Smooth muscle cell (in vitro differentiated cells): ENCODE measurements at regions not wholly inside any gene's neighbourhood (a gene's known extent, or its start where the extent isn't known, plus 50 kb on each side); places are given as distances from the start of the nearest gene placed in this dataset.
A peak's percentile ranks its signal among the peaks of the same experiment; 100 is the strongest.

Experiments
- DNase-seq: peaks from one replicate; lab custom pipeline; 2025; ENCODE audit not compliant: unreplicated experiment; lab: John Stamatoyannopoulos, UW
- H2AFZ ChIP-seq: fragments of 200-600 bp; sonication (generic); 2 replicates; pipeline ENCODE4 v1.6.0; 2016; ENCODE audit warnings: antibody characterized with exemption, low read depth, mild to moderate bottlenecking
- H3F3A ChIP-seq: fragments of 200-600 bp; sonication (generic); 2 replicates; pipeline ENCODE4 v1.6.0; 2017; ENCODE audit warnings: antibody characterized with exemption, low read depth
- H3K27ac ChIP-seq: fragments of 200-600 bp; sonication (generic); 2 replicates; pipeline ENCODE4 v1.5.1; 2016; ENCODE audit warnings: low read depth, mild to moderate bottlenecking
- H3K27me3 ChIP-seq: fragments of 200-600 bp; sonication (generic); 2 replicates; pipeline ENCODE4 v1.6.1; 2016; ENCODE audit warnings: low read depth, mild to moderate bottlenecking
- H3K36me3 ChIP-seq: fragments of 200-600 bp; sonication (generic); 2 replicates; pipeline ENCODE4 v1.5.1; 2016; ENCODE audit warnings: low read depth
- H3K4me1 ChIP-seq: fragments of 200-600 bp; sonication (generic); 2 replicates; pipeline ENCODE4 v1.5.1; 2016; ENCODE audit warnings: low read depth
- H3K4me2 ChIP-seq: fragments of 200-600 bp; sonication (generic); 2 replicates; pipeline ENCODE4 v1.6.0; 2016; ENCODE audit warnings: mild to moderate bottlenecking
- H3K4me3 ChIP-seq: fragments of 200-600 bp; sonication (generic); 2 replicates; pipeline ENCODE4 v1.5.1; 2016; ENCODE audit warnings: mild to moderate bottlenecking
- H3K79me2 ChIP-seq: fragments of 200-600 bp; sonication (generic); 2 replicates; pipeline ENCODE4 v1.6.0; 2016; ENCODE audit warnings: low read depth, mild to moderate bottlenecking
- H3K9ac ChIP-seq: fragments of 200-600 bp; sonication (generic); 2 replicates; pipeline ENCODE4 v1.6.0; 2016; ENCODE audit warnings: low read depth
- H3K9me3 ChIP-seq: fragments of 200-600 bp; sonication (generic); replicated peaks from 2 replicates; pipeline ENCODE4 v1.5.1; 2016; ENCODE audit warnings: low read depth
- H4K20me1 ChIP-seq: fragments of 200-600 bp; sonication (generic); 2 replicates; pipeline ENCODE4 v1.6.0; 2016; ENCODE audit warnings: low read depth
- CTCF ChIP-seq: fragments of 200-600 bp; sonication (generic); IDR thresholded peaks from 2 replicates; pipeline ENCODE4 v1.5.1; 2017; ENCODE audit warnings: borderline replicate concordance, mild to moderate bottlenecking, antibody characterized with exemption; ENCODE audit not compliant: insufficient read depth, poor library complexity, severe bottlenecking
- WGBS: methylation state at CpG from one replicate; pipeline ENCODE4 v1.1.7; 2016; ENCODE audit warnings: low lambda C conversion rate; 5-methylcytosine and 5-hydroxymethylcytosine counted together

- Histone ChIP-seq H3K4me3 (no peak overlapping the region), H4K20me1 (no peaks in the 10 kb centered on the region), H3K79me2 (no peaks in the 10 kb centered on the region), H3K4me1 (no peaks in the 10 kb centered on the region), H3K36me3 (no peaks in the 10 kb centered on the region), H3K9me3 (no peaks in the 10 kb centered on the region), H3K4me2 (no peak overlapping the region), H3F3A (no peaks in the 10 kb centered on the region), H3K27me3 (no peaks in the 10 kb centered on the region), H2AFZ (no peak overlapping the region), H3K27ac (no peak overlapping the region), H3K9ac (no peak overlapping the region)
- DNase-seq: no peak
- 56% methylated on average over 3 of the region's 3 CpGs for WGBS
- TF ChIP-seq CTCF: no peak
Measured at GRCh38 chr13:80101040-80101439, 239.9 kb downstream of the SPRY2 start.

- no peak for DNase-seq
- Histone ChIP-seq H3K79me2 (no peaks in the 10 kb centered on the region), H3K9ac (no peak overlapping the region), H3K4me2 (no peak overlapping the region), H3F3A (no peaks in the 10 kb centered on the region), H2AFZ (no peak overlapping the region), H4K20me1 (no peaks in the 10 kb centered on the region), H3K4me1 (no peaks in the 10 kb centered on the region), H3K4me3 (no peak overlapping the region), H3K27ac (no peak overlapping the region), H3K27me3 (no peaks in the 10 kb centered on the region), H3K9me3 (no peaks in the 10 kb centered on the region), H3K36me3 (no peaks in the 10 kb centered on the region)
- no peak for TF ChIP-seq CTCF
- 95% methylated on average over 2 of the region's 2 CpGs for WGBS
Measured at GRCh38 chr13:80100636-80101035, 240.3 kb downstream of the SPRY2 start.

GRCh38 chr13:80097561-80097960 is 243.4 kb downstream of the SPRY2 start:
- H3K4me2 ChIP-seq: no peak overlapping the region
- WGBS: 96% methylated on average over 2 of the region's 2 CpGs
- no peak overlapping the region for H3K4me3 ChIP-seq
- H3K9me3 ChIP-seq: no peaks in the 10 kb centered on the region
- no peak overlapping the region for H3K27ac ChIP-seq
- H4K20me1 ChIP-seq: no peaks in the 10 kb centered on the region
- no peaks in the 10 kb centered on the region for H3F3A ChIP-seq
- H3K36me3 ChIP-seq: no peaks in the 10 kb centered on the region
- H3K9ac ChIP-seq: no peak overlapping the region
- TF ChIP-seq CTCF: no peak
- DNase-seq: no peak
- H3K79me2 ChIP-seq: no peaks in the 10 kb centered on the region
- H3K27me3 ChIP-seq: no peaks in the 10 kb centered on the region
- no peak overlapping the region for H2AFZ ChIP-seq
- H3K4me1 ChIP-seq: no peaks in the 10 kb centered on the region

- no peaks in the 10 kb centered on the region for H4K20me1 ChIP-seq
- no peaks in the 10 kb centered on the region for H3K36me3 ChIP-seq
- H3K4me3 ChIP-seq: no peak overlapping the region
- H3K4me1 ChIP-seq: no peaks in the 10 kb centered on the region
- H3K9ac ChIP-seq: no peak overlapping the region
- no peaks in the 10 kb centered on the region for H3K9me3 ChIP-seq
- DNase-seq: no peak
- H3K4me2 ChIP-seq: no peak overlapping the region
- H2AFZ ChIP-seq: peak overlapping the region; percentile 4
- no peaks in the 10 kb centered on the region for H3F3A ChIP-seq
- no peak for TF ChIP-seq CTCF
- WGBS: 44% methylated on average over 2 of the region's 2 CpGs
- H3K79me2 ChIP-seq: no peaks in the 10 kb centered on the region
- H3K27ac ChIP-seq: no peak overlapping the region
- H3K27me3 ChIP-seq: no peaks in the 10 kb centered on the region
Measured at GRCh38 chr13:80096383-80096782, 244.5 kb downstream of the SPRY2 start.
